GM06990 (cell line): ENCODE measurements at regions not wholly inside any gene's neighbourhood (a gene's known extent, or its start where the extent isn't known, plus 50 kb on each side); places are given as distances from the start of the nearest gene placed in this dataset.

Source experiments
- DNase-seq: peaks from one replicate; pipeline ENCODE4 v3.0.0-alpha.2; 2011; ENCODE audit not compliant: insufficient read length; ENCODE audit errors: extremely low read depth
- H3K27me3 ChIP-seq: replicated peaks from 2 replicates; pipeline ENCODE4 v1.6.0; 2011; ENCODE audit warnings: low read length; ENCODE audit not compliant: control insufficient read depth, insufficient read depth
- H3K36me3 ChIP-seq: 2 replicates; pipeline ENCODE4 v1.5.1; 2011; ENCODE audit warnings: low read length; ENCODE audit not compliant: control insufficient read depth, insufficient read depth
- H3K4me3 ChIP-seq: replicated peaks from 2 replicates; pipeline ENCODE4 v1.5.1; 2011; ENCODE audit warnings: low read depth, mild to moderate bottlenecking, control low read depth, low read length
- CTCF ChIP-seq: IDR thresholded peaks from 2 replicates; pipeline ENCODE4 v1.5.1; 2011; ENCODE audit warnings: low read length, control low read depth, mild to moderate bottlenecking, inconsistent platforms; ENCODE audit not compliant: insufficient read depth, poor library complexity, severe bottlenecking

- Histone ChIP-seq H3K27me3 (no peaks in the 10 kb centered on the region; the same call in 1 of the 2 replicates), H3K36me3 (no peaks in the 10 kb centered on the region), H3K4me3 (no peak overlapping the region)
- TF ChIP-seq CTCF: no peak
- no peak for DNase-seq
Measured at GRCh38 chr2:31728406-31729064, 147.8 kb upstream of the SRD5A2 start.

DNA sequence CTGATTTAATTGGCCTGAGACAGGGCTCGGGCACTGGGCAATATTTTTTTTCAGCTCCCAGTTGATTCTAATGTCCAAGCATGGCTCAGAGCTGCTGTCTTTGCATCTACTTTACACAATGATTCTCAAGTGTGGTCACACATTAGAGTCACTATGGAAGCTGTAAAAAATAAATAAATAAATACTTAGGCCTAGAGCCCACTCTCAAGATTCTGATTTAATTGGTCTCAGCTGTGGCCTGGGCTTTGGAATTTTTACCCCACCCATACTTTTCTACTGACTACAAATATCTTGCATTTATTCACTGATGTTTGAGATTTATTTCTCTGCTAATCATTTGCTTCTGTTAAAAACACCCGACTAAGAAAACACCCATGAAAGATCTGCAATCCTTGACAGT lies 145.7 kb upstream of the SRD5A2 start:
- no peak for TF ChIP-seq CTCF
- no peaks in the 10 kb centered on the region; the same call in 1 of the 2 replicates for H3K27me3 ChIP-seq
- no peaks in the 10 kb centered on the region for H3K36me3 ChIP-seq
- DNase-seq: no peak
- H3K4me3 ChIP-seq: no peak overlapping the region

DNA sequence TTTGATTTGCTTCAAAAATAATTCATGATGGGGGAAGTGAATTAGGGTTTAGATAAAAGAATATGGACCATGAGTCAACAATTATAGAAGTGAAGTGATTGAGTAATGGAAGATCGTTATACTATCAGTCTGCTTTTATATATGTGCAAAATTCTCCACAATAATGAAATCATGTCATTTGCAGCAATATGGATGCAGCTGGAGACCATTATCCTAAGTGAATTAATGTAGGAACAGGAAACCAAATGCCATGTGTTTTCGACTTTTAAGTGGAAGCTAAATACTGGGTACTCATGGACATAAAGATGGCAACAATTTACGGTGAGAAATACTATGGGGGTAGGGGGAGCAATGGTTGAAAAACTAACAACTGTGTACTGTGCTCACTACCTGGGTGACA lies 144.7 kb upstream of the SRD5A2 start:
- DNase-seq: no peak

DNA sequence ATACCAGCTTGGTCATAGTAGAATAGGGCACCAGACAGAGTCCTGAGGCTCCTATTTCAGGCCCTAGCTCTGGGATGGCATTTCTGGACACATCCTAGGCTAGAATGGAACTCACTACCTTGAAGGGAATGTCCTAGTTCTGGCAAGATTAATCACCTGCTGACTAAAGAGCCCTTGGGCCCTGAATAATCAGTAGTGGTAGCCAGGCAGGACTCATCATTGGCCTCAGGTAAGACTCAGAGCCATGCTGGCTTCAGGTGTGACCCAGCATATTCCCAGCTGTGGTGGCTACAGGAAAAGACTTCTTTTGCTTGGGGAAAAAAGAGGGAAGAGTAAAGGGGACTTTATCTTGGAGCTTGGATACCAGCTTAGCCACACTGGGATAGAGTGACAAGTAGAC lies 131.0 kb upstream of the SRD5A2 start:
- Histone ChIP-seq H3K27me3 (no peaks in the 10 kb centered on the region), H3K36me3 (no peaks in the 10 kb centered on the region), H3K4me3 (no peak overlapping the region)
- no peak for DNase-seq
- no peak for TF ChIP-seq CTCF

More for the DNA sequence above, 144.7 kb upstream of the SRD5A2 start:
- Histone ChIP-seq H3K36me3 (no peaks in the 10 kb centered on the region), H3K4me3 (no peak overlapping the region), H3K27me3 (no peaks in the 10 kb centered on the region; the same call in 1 of the 2 replicates)
- no peak for TF ChIP-seq CTCF

DNA sequence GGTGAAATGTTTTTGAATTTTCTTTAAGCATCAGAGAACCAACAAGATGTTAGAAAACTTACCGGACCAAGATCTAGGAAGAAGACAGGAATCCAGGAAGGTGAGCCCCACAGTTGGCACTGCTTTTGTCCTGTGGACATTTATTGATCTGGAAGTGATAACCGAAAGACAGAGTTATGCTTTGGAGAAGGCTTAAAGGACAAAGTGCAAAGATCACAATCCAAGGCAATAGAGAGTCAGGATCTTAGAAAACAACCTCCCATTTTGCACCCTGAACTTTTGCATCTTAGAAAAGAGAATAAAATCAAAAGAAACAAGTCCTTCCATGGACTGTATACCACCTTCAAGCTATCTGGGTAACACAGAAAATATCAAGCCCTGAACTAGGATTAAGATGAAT lies 129.4 kb upstream of the SRD5A2 start:
- H3K27me3 ChIP-seq: no peaks in the 10 kb centered on the region
- no peak for DNase-seq
- H3K4me3 ChIP-seq: no peak overlapping the region
- no peaks in the 10 kb centered on the region for H3K36me3 ChIP-seq
- no peak for TF ChIP-seq CTCF

- H3K4me3 ChIP-seq: no peak overlapping the region
- no peak for DNase-seq
- no peaks in the 10 kb centered on the region for H3K27me3 ChIP-seq
- H3K36me3 ChIP-seq: no peaks in the 10 kb centered on the region
- TF ChIP-seq CTCF: no peak
Measured at GRCh38 chr2:31707992-31708391, 127.3 kb upstream of the SRD5A2 start.
